ENCODE measurements at regions not wholly inside any gene's neighbourhood (a gene's known extent, or its start where the extent isn't known, plus 50 kb on each side); places are given as distances from the start of the nearest gene placed in this dataset.

- no peaks in the 10 kb centered on the region for H4K20me1 ChIP-seq (ENCODE audit: insufficient read depth, low read length)
- H2AK9ac ChIP-seq (replicated peaks; ENCODE audit: low read depth, low read length, poor library complexity) = no peak overlapping the region
- DNase-seq = no peak
- TF ChIP-seq CEBPB (IDR thresholded peaks at IDR 0.05; ENCODE audit: low read depth, low read length) (no peak), ELK1 (IDR thresholded peaks at IDR 0.05; ENCODE audit: borderline replicate concordance, low read depth, low read length) (no peak), CHD1 (IDR thresholded peaks at IDR 0.05; ENCODE audit: low read depth, low read length) (no peak), MAFK (IDR thresholded peaks at IDR 0.05; ENCODE audit: low read depth, low read length) (no peak)
- H4K5ac ChIP-seq (ENCODE audit: low read depth, low read length) = no peak overlapping the region
- no peak overlapping the region for H2AFZ ChIP-seq (replicated peaks; ENCODE audit: low read length, poor library complexity)
- no peak overlapping the region for H3K27ac ChIP-seq (ENCODE audit: insufficient read depth, low read length)
- no peak overlapping the region for H2AK5ac ChIP-seq (ENCODE audit: low read depth, low read length)
- no peaks in the 10 kb centered on the region for H3K4me1 ChIP-seq (ENCODE audit: control insufficient read depth, insufficient read depth, low read length)
- no peak overlapping the region for H3K4me2 ChIP-seq (ENCODE audit: low read depth, low read length)
- no peak overlapping the region for H3K14ac ChIP-seq (replicated peaks; ENCODE audit: low read depth, low read length)
- no peaks in the 10 kb centered on the region for H3K27me3 ChIP-seq (ENCODE audit: control insufficient read depth, insufficient read depth, low read length)
- BruUV-seq (replicated peaks) = no TSS peak
- intact Hi-C loops (cut with micrococcal nuclease) = no loop called here
- H2BK120ac ChIP-seq (ENCODE audit: low read depth, low read length) = no peak overlapping the region
- H3K23ac ChIP-seq (ENCODE audit: low read depth, low read length) = no peak overlapping the region
- no peak overlapping the region for H2BK15ac ChIP-seq (ENCODE audit: low read depth, low read length)
- no peaks in the 10 kb centered on the region for H3K36me3 ChIP-seq (ENCODE audit: control insufficient read depth, insufficient read depth, low read length)
- no peaks in the 10 kb centered on the region for H3K9me1 ChIP-seq (ENCODE audit: insufficient read depth, low read length)
- in situ Hi-C loops (cut with MboI; ENCODE audit: low sequenced_read_pairs) = no loop called here
- H4K91ac ChIP-seq (ENCODE audit: insufficient read depth, low read depth, low read length) = no peak overlapping the region
- H3K4ac ChIP-seq (ENCODE audit: low read depth, low read length) = no peak overlapping the region
- ChIA-PET POLR2A (ENCODE audit: unreplicated experiment) (no interaction called here), CTCF (no interaction called here)
- no peaks in the 10 kb centered on the region for H3K79me1 ChIP-seq (ENCODE audit: low read depth in 1 of 2, low read length in 2 of 2)
- no peak overlapping the region for H2BK5ac ChIP-seq (ENCODE audit: low read depth, low read length, poor library complexity, severe bottlenecking)
- no peak overlapping the region for H3K56ac ChIP-seq (ENCODE audit: extremely low read depth, insufficient read depth, low read length)
- peaks cover 6% of the 10 kb centered on the region; the same call in 1 of the 2 replicates for H3K9me3 ChIP-seq (ENCODE audit: control insufficient read depth, insufficient read depth, low read length)
- no peak overlapping the region for H3K4me3 ChIP-seq (ENCODE audit: insufficient read depth, low read depth, low read length)
- no peak for ATAC-seq (ENCODE audit: low read depth)
- WGBS, 2 experiments (ENCODE audit: extremely low coverage in 2 of 2, insufficient read length in 1 of 2) = 20% methylated on average over 1 of the region's 6 CpGs; no CpG with 5 or more reads in 1 of the 2 experiments
- dilution Hi-C loops (cut with HindIII; ENCODE audit: low sequenced_read_pairs, unreplicated experiment) = no loop called here
- H4K8ac ChIP-seq (ENCODE audit: low read depth in 2 of 2, low read length in 2 of 2) = no peak overlapping the region
- H3K9ac ChIP-seq (ENCODE audit: low read depth, low read length) = no peak overlapping the region
- no peak overlapping the region for H3K18ac ChIP-seq (ENCODE audit: low read depth, low read length)
- H2BK20ac ChIP-seq (ENCODE audit: low read depth, low read length) = no peak overlapping the region
Measured at GRCh38 chr16:6853565-6853964, 479.1 kb upstream of the RBFOX1 start.
